Posterior vena cava (tissue), 2 donors: ENCODE measurements at regions not wholly inside any gene's neighbourhood (a gene's known extent, or its start where the extent isn't known, plus 50 kb on each side); places are given as distances from the start of the nearest gene placed in this dataset.

Experiments used
- DNase-seq: peaks from one replicate; pipeline ENCODE4 v3.0.0-alpha.2; 2020; ENCODE audit warnings: low spot score
- intact Hi-C, 2 donors: fragments of 100-400 bp; cut with DNase I; formaldehyde crosslinking; loops; one replicate each; pipeline versions ENCODE4 v1.14.1 to v1.14.2; 2022 to 2023
- donor health status: DM: yes; HTN: yes; CAD: no.
- donor health status: DM: yes; HTN: yes; CAD: no.

GRCh38 chr13:62919491-62919890 is 1503.8 kb upstream of the PCDH20 start:
- DNase-seq: no peak

GRCh38 chr13:62910541-62911060 is 1495.0 kb upstream of the PCDH20 start:
- intact Hi-C loops: loop anchor here in 1 of 2 donors (5.0 kb wide), 1 partner anchor 637 kb away; no protein-coding TSS in a partner anchor
- DNase-seq: no peak

More at GRCh38 chr13:62919491-62919890, 1503.8 kb upstream of the PCDH20 start:
- intact Hi-C loops: no loop called here

DNA sequence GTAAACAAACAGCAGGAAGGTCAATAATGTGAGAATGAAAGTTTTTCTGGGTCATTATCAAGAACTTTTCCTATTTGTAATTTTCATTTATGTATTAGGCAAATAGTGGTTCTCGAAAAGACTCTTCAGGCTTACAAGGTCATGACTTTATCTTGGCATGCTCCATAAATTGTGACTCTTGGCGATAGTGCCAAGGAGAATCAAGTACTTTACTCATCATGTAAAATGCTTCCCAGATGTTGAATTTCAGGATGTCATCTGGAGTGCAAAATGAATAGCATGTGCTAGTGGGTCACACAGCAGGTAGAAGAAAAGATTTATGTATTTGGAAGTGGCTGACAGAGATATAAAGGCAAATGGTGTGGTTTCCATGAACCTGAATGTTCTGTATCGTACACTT is 1492.7 kb upstream of the PCDH20 start:
- DNase-seq: no peak
- intact Hi-C loops: no loop called here

- intact Hi-C loops: no loop called here
- no peak for DNase-seq
Measured at GRCh38 chr13:62906896-62907295, 1491.2 kb upstream of the PCDH20 start.

DNA sequence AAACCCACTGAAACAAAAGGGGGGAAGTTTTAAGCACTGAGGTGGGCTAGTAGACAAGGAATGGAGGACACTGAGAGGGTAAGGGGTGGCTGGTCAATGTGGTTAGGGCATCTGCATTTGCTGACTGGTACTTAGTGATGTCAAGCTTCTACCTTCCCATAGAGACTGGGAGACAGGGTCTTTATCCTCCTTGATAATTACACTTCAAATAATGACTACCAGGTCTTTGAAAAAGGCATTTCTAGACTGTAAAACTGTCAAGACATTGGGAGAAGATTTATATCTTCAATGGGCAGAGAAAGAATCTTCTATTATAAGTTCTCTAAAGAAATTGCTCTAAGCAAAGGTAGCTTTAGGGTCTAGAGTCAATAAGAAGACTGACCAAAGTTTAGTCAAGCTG is 1490.8 kb upstream of the PCDH20 start:
- intact Hi-C loops: no loop called here
- no peak for DNase-seq

DNA sequence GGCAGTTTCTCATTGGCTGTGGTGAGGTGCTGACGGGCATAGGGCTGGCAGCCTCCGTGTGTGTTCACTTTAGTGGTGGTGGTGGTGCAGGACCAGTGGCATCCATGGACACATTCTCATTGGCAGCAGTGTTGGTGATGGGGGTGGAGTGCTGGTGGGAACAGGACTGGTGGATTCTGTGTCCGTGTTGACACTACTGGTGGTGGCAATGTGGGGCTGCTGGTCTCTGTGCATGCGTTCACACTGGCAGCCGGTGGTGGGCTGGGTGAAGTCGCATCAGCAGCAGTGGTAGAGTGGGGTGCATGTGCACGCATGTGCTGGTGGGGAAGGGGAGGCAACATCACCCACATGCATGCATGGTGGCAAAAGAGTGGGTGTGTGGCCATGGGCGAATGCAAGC is 1471.4 kb upstream of the PCDH20 start:
- intact Hi-C loops: no loop called here
- peak; percentile 64 for DNase-seq

DNA sequence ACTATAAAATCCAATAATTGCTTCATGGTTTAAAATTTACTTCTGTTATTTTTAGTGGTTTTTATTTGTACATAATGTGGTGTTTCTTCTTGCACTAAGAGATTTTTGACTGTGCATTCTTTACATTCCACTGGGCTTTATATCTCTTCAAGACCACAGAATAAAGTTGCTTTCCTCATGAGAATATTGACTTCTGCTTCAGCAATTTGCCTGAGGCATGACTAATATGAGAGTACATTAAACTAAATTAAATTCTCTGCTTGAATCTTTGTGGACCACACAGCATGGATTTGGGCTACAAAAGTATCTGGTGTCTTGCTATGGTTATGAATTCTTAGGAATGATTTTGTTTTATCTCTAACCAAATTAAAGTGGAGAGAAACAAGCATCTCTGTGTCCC is 1463.4 kb upstream of the PCDH20 start:
- DNase-seq: no peak
- intact Hi-C loops: no loop called here

DNA sequence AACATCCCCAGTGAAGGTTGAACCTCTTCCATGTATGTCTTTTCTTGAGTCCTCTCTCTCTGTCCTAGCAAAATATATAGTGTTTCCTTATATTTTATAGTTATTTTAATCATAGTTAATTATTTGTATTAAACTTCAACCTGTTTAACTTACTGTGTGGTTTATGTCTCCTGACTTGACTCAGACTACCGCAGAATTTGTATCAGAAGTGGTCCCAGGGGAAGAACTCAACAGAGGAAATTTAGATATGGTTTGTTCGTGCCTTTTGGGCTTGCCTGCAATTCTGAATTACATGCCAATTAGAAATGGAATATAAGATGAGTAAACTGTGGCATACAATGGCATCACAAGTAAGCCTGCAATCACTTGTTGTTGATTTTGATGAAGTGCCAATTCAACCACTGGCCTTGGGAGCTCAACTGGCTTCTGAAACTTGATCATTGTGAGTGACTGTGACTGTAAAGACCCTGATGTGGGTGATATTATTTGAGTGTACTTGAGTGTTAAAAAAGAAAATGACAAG is 1459.5 kb upstream of the PCDH20 start:
- intact Hi-C loops: no loop called here
- DNase-seq: no peak

GRCh38 chr13:62850331-62850730 is 1434.7 kb upstream of the PCDH20 start:
- no peak for DNase-seq
- intact Hi-C loops: no loop called here

DNA sequence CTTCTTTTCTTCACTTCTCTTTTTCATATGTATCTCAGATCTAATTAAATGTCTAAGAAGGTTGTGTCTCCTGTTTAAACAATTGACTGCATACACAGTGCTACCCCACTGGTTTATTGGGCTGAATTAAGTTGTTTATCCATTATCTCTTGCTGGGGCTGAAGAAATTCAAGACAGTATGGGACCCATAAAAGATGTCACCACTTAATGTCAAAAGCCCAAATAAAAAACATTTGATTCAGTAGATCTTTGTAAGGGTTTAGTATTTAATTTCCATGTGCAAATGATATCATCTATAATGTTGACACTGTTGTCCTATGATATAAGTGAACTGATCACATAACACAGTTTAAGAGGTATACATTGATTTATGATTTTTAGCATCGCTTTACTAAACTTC is 1431.9 kb upstream of the PCDH20 start:
- no peak for DNase-seq
- intact Hi-C loops: no loop called here

GRCh38 chr13:62846302-62846701 is 1430.7 kb upstream of the PCDH20 start:
- intact Hi-C loops: no loop called here
- no peak for DNase-seq

- no peak for DNase-seq
- intact Hi-C loops: no loop called here
Measured at GRCh38 chr13:62839338-62839737, 1423.7 kb upstream of the PCDH20 start.

DNA sequence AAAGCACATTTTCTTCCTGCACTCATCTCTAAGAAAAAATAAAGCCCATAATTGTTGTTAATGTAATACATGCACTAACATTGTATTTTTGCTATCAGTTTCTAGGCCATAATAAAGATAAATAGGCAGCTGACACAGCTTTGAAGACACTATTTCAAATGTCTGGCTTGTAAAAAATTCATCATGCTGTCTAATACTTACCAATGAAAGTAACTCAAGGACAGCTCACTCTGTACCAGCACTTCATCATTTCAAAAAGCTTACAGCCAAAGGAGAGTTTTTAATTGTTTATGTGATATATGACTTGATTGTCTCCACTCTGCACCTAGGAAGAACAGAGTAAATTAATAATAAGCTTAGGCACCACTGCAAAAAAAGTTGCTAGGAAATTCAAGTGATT is 1423.3 kb upstream of the PCDH20 start:
- intact Hi-C loops: no loop called here
- no peak for DNase-seq

GRCh38 chr13:62837895-62838294 is 1422.2 kb upstream of the PCDH20 start:
- DNase-seq: no peak
- intact Hi-C loops: no loop called here

- DNase-seq: no peak
- intact Hi-C loops: no loop called here
Measured at GRCh38 chr13:62829486-62829885, 1413.8 kb upstream of the PCDH20 start.

GRCh38 chr13:62799931-62800436 is 1384.3 kb upstream of the PCDH20 start:
- DNase-seq: peak; percentile 61
- intact Hi-C loops: no loop called here

DNA sequence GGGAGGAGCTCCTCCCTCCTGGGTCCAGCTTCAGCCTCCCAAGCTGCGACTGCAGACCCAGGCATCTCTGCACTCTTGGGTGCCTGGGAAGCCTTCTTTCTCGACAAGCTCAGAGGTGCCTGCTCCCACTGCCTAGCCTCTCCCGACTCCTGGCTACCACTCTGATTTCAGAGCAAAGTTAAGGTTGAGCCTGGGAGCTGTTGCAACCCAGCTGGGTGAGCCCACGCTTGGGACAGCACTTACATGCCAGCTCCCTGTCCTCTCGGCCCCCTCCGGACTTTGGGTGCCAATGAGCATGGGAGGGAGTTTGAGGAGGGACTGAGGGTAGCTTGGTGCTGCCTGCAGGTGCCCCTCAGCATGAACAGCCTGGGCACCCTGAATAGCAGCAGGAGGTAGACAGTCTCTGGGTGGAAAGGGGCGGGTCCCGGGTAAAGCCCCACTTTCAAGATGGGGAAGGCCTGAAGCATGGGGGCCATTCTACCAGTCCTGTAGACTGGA is 1383.4 kb upstream of the PCDH20 start:
- intact Hi-C loops: no loop called here
- peak; percentile 57 for DNase-seq

DNA sequence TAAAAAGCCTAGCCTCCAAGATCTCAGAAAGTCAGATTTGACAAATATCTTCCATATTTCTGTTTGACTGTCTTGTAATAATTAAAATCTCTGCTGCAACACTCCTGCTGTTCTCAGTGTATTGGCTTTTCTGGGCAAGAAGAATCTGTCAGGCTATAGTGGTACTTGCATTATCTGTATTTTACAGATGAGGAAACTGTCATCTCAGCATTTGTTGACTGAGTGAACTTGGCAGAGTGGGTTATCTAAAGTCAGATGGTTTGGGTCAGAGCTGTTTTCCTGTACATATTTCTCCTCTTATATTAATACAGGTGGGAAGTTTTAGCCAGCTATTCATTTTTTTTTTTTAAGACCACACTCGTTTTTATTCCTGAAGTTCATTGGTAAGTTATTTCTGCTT is 1378.2 kb upstream of the PCDH20 start:
- intact Hi-C loops: no loop called here
- DNase-seq: no peak

DNA sequence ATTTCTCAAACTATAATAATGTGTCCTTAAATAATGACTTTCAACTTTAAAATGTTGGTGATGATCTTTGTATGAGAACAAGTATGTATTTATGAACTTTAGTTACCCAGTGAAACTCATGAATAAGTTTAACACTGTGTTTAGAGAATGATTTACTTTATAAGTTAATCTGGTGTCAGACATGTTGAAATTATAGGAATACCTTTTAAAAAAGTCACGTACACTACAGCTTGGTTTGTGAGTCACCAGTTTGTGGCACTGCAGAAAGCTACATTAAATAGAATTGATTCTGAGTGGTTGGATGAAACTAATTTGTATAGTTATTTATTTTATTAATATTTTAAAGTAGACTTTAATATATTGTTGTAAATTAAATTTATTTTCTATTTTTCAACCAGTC is 1366.2 kb upstream of the PCDH20 start:
- no peak for DNase-seq
- intact Hi-C loops: no loop called here

DNA sequence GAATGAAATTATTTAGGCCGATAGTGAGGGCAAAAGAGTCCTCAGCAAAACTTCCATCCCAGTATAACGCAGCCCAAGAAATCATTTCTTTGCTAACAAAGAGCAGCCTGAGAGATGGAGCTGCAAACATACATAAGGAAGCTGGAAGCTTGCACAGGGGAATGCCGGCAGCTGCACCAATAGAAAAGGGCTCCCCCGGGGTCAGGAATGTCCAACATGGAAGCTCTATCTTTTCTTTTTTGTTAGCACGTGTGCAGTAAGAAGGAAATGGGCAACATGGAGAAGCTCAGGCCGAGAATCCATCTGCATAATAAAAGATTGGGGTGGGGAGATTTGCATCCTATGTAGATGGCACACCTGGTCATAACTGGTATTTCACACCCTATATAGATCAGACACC is 1363.5 kb upstream of the PCDH20 start:
- DNase-seq: no peak
- intact Hi-C loops: no loop called here

DNA sequence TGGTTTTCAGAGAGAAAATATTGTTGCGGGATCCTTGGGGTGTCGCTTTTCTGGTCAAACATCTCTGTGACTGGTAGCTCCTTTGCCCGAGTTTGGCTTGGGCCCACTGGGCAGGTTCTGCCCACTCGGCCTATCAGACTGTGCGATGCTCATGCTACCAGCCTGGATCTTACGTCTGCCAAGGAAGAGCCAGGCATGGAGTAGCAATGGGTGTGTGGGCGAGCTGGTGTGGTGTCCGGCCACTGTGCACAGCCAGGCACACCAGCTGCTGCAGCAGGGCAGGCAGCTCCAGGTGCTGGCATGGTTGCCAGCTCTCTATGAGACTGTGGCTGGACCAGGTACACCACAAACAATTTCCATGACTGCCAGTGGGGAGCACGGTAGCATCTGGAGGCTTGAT is 1351.8 kb upstream of the PCDH20 start:
- no peak for DNase-seq
- intact Hi-C loops: no loop called here

DNA sequence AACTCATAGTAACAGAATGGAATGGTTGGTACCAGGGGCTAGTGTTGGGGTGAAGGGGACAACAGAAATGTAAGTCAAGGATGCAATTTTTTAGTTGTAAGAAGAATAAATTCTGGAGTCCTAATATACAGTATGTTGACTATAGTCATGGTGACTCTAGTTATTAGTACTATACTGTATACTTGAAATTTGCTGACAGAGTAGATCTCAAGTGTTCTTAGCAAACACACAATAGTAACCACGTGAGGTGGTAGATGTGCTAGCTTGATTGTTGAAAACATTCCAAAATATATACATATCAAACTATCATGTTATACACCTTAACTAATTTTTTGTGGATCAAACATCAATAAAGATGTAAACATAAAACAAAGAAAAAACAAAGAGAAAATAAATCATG is 1345.1 kb upstream of the PCDH20 start:
- intact Hi-C loops: no loop called here
- no peak for DNase-seq
